ENCODE measurements at regions not wholly inside any gene's neighbourhood (a gene's known extent, or its start where the extent isn't known, plus 50 kb on each side); places are given as distances from the start of the nearest gene placed in this dataset.

GRCh38 chr13:55992145-55992544, 1148.6 kb upstream of the PRR20A start:
- no peaks in the 10 kb centered on the region for H3K36me3 Mint-ChIP-seq (ENCODE audit: insufficient read depth)
- no peaks in the 10 kb centered on the region for H3K27me3 Mint-ChIP-seq
- H3K4me1 Mint-ChIP-seq (ENCODE audit: low read depth) = no peaks in the 10 kb centered on the region
- H3K4me3 Mint-ChIP-seq (ENCODE audit: low read depth) = no peak overlapping the region
- no peak for DNase-seq (ENCODE audit: low spot score, unreplicated experiment)
- H3K9me3 Mint-ChIP-seq (ENCODE audit: low read depth) = no peaks in the 10 kb centered on the region
- TF ChIP-seq, protein P1, sequence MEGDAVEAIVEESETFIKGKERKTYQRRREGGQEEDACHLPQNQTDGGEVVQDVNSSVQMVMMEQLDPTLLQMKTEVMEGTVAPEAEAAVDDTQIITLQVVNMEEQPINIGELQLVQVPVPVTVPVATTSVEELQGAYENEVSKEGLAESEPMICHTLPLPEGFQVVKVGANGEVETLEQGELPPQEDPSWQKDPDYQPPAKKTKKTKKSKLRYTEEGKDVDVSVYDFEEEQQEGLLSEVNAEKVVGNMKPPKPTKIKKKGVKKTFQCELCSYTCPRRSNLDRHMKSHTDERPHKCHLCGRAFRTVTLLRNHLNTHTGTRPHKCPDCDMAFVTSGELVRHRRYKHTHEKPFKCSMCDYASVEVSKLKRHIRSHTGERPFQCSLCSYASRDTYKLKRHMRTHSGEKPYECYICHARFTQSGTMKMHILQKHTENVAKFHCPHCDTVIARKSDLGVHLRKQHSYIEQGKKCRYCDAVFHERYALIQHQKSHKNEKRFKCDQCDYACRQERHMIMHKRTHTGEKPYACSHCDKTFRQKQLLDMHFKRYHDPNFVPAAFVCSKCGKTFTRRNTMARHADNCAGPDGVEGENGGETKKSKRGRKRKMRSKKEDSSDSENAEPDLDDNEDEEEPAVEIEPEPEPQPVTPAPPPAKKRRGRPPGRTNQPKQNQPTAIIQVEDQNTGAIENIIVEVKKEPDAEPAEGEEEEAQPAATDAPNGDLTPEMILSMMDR (IDR thresholded peaks at IDR 0.05; ENCODE audit: unreplicated experiment) = no peak
- no peak overlapping the region for H3K27ac Mint-ChIP-seq

DNA sequence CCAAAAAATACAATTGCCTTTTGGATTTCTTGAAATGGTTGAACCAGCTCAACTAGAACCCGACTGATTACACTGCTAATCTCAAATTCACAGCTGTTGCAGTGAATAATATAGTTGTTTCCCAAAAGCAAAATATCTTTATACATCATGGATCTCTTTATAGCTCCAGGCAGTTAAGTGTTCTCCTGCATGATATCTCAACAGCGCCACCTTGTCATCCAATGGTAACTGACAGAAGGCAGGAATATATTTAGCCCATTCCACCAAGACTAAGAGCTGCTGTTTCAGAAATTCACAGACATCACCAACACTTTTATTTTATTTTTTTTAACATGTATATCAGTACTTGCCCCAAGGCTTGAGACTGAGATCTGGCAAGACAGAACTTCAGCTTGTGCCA, 1141.0 kb upstream of the PRR20A start:
- Mint-ChIP-seq H3K27me3 (no peaks in the 10 kb centered on the region), H3K36me3 (ENCODE audit: insufficient read depth) (no peaks in the 10 kb centered on the region), H3K27ac (no peak overlapping the region), H3K4me1 (ENCODE audit: low read depth) (no peaks in the 10 kb centered on the region), H3K4me3 (ENCODE audit: low read depth) (no peak overlapping the region), H3K9me3 (ENCODE audit: low read depth) (peaks cover 6% of the 10 kb centered on the region)
- no peak for DNase-seq (ENCODE audit: low spot score, unreplicated experiment)
- TF ChIP-seq, protein P1 (IDR thresholded peaks at IDR 0.05; ENCODE audit: unreplicated experiment) = peak; percentile 31

DNA sequence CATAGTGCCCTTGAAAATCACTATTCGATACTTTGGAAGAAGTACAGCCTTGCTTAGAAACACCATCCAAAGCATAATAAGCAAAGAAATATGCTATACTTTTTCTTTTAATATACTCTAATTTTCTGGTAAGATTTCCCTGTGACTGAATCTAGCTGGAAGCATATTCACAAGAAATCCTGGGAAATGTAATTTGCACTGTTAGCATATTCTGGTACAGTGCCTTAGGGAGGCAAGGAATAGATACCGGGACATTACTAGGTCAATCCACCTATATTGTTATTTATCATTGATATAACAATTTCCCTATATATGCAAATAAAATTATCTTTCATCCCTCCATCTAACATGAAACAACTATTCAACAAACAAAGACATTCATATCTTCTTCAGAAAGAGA, 1131.3 kb upstream of the PRR20A start:
- Mint-ChIP-seq H3K4me1 (ENCODE audit: low read depth) (no peaks in the 10 kb centered on the region), H3K36me3 (ENCODE audit: insufficient read depth) (no peaks in the 10 kb centered on the region), H3K27me3 (no peaks in the 10 kb centered on the region), H3K9me3 (ENCODE audit: low read depth) (no peaks in the 10 kb centered on the region), H3K27ac (no peak overlapping the region), H3K4me3 (ENCODE audit: low read depth) (no peak overlapping the region)
- TF ChIP-seq, protein P1 (IDR thresholded peaks at IDR 0.05; ENCODE audit: unreplicated experiment) = no peak
- no peak for DNase-seq (ENCODE audit: low spot score, unreplicated experiment)

DNA sequence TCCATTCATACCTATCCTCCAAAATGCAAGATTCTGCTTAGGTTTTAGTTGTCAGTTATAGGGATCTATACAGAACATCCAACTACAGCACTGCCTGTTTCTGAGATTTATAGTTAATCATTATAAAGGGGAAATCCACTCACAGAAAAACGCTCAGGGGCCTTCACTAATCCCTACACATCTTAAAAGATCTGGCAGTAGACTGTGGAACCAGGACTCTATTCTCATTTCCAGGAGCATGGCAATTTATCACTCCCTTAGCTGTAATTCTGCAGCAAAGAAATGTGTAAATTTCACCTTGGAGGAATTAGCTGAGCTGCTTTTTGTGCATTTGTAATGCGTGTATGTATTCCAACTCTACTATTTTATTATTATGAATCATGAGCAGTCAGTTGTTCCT, 1128.1 kb upstream of the PRR20A start:
- Mint-ChIP-seq H3K36me3 (ENCODE audit: insufficient read depth) (no peaks in the 10 kb centered on the region), H3K27ac (no peak overlapping the region), H3K4me1 (ENCODE audit: low read depth) (no peaks in the 10 kb centered on the region)

DNA sequence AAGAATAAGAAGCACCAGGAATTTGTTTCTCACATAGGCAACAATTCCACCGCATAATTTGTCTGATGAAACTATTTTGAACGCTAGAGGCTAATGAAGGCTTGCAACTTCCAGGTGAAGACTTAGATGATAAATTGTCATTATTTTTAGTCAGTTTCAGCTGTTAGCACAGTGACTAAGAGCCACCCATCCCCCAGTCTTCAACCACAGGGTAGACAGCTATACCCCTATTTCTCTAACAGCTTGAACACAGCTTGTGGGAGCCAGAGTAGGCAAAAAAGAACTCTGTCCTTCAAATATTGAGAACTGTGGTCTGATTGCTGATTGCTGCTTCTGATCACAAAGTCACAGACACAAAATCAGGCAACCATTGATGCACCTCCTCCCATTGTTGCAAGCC, 1124.8 kb upstream of the PRR20A start:
- no peaks in the 10 kb centered on the region for H3K4me1 Mint-ChIP-seq (ENCODE audit: low read depth)
- no peak overlapping the region for H3K27ac Mint-ChIP-seq
- no peak overlapping the region for H3K4me3 Mint-ChIP-seq (ENCODE audit: low read depth)
- DNase-seq (ENCODE audit: low spot score, unreplicated experiment) = no peak
- no peaks in the 10 kb centered on the region for H3K9me3 Mint-ChIP-seq (ENCODE audit: low read depth)
- no peaks in the 10 kb centered on the region for H3K27me3 Mint-ChIP-seq
- TF ChIP-seq, protein P1 (IDR thresholded peaks at IDR 0.05; ENCODE audit: unreplicated experiment) = no peak
- no peaks in the 10 kb centered on the region for H3K36me3 Mint-ChIP-seq (ENCODE audit: insufficient read depth)

More for the DNA sequence above, 1128.1 kb upstream of the PRR20A start:
- no peak overlapping the region for H3K4me3 Mint-ChIP-seq (ENCODE audit: low read depth)
- TF ChIP-seq, protein P1 (IDR thresholded peaks at IDR 0.05; ENCODE audit: unreplicated experiment) = no peak
- H3K27me3 Mint-ChIP-seq = no peaks in the 10 kb centered on the region
- no peak for DNase-seq (ENCODE audit: low spot score, unreplicated experiment)
- no peaks in the 10 kb centered on the region for H3K9me3 Mint-ChIP-seq (ENCODE audit: low read depth)
